ENCODE measurements at regions not wholly inside any gene's neighbourhood (a gene's known extent, or its start where the extent isn't known, plus 50 kb on each side); places are given as distances from the start of the nearest gene placed in this dataset.

DNA sequence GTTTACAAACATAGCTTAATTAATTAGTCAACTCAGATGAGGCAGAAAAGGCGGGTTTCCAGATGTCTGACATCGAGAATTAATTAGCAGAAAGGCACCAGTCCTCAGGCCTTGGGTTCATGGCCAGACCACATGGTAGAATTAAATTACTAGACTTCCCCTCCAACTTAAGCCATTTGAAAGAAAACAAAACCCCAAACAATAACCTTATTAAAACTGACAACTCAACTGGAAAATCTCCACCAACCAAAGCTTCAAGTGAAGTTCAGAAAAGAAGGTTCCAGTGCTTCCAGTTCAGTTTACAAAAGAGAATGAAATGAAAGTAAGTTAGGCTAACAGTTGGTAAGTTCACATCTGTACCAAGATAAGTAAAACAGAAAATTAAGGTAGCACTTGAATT is 349.5 kb downstream of the GRIN2B start:
- TF ChIP-seq, protein P1, sequence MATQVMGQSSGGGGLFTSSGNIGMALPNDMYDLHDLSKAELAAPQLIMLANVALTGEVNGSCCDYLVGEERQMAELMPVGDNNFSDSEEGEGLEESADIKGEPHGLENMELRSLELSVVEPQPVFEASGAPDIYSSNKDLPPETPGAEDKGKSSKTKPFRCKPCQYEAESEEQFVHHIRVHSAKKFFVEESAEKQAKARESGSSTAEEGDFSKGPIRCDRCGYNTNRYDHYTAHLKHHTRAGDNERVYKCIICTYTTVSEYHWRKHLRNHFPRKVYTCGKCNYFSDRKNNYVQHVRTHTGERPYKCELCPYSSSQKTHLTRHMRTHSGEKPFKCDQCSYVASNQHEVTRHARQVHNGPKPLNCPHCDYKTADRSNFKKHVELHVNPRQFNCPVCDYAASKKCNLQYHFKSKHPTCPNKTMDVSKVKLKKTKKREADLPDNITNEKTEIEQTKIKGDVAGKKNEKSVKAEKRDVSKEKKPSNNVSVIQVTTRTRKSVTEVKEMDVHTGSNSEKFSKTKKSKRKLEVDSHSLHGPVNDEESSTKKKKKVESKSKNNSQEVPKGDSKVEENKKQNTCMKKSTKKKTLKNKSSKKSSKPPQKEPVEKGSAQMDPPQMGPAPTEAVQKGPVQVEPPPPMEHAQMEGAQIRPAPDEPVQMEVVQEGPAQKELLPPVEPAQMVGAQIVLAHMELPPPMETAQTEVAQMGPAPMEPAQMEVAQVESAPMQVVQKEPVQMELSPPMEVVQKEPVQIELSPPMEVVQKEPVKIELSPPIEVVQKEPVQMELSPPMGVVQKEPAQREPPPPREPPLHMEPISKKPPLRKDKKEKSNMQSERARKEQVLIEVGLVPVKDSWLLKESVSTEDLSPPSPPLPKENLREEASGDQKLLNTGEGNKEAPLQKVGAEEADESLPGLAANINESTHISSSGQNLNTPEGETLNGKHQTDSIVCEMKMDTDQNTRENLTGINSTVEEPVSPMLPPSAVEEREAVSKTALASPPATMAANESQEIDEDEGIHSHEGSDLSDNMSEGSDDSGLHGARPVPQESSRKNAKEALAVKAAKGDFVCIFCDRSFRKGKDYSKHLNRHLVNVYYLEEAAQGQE (IDR thresholded peaks at IDR 0.05; ENCODE audit: insufficient read depth in 1 of 2, low read depth in 2 of 2, low read length in 1 of 2), result no peak
- TF ChIP-seq, protein P2, sequence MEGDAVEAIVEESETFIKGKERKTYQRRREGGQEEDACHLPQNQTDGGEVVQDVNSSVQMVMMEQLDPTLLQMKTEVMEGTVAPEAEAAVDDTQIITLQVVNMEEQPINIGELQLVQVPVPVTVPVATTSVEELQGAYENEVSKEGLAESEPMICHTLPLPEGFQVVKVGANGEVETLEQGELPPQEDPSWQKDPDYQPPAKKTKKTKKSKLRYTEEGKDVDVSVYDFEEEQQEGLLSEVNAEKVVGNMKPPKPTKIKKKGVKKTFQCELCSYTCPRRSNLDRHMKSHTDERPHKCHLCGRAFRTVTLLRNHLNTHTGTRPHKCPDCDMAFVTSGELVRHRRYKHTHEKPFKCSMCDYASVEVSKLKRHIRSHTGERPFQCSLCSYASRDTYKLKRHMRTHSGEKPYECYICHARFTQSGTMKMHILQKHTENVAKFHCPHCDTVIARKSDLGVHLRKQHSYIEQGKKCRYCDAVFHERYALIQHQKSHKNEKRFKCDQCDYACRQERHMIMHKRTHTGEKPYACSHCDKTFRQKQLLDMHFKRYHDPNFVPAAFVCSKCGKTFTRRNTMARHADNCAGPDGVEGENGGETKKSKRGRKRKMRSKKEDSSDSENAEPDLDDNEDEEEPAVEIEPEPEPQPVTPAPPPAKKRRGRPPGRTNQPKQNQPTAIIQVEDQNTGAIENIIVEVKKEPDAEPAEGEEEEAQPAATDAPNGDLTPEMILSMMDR (IDR thresholded peaks at IDR 0.05), result no peak
- TF ChIP-seq POLR2AphosphoS5 (IDR thresholded peaks at IDR 0.05; ENCODE audit: low read depth, low read length) (no peak), SIN3A (IDR thresholded peaks at IDR 0.05; ENCODE audit: borderline replicate concordance, insufficient read depth, low read depth, low read length) (no peak)

Data from Panc1 (cell line).